ENCODE measurements at regions not wholly inside any gene's neighbourhood (a gene's known extent, or its start where the extent isn't known, plus 50 kb on each side); places are given as distances from the start of the nearest gene placed in this dataset.

GRCh38 chr10:29920408-29921070 lies 138.8 kb downstream of the JCAD start:
- DNase-seq (ENCODE audit: low spot score) (no peak), ATAC-seq (ENCODE audit: low FRiP score) (no peak)
- TF ChIP-seq CTCF (IDR thresholded peaks at IDR 0.05), result no peak

GRCh38 chr10:29918623-29919400 lies 140.6 kb downstream of the JCAD start:
- ATAC-seq (ENCODE audit: low FRiP score) (no peak), DNase-seq (ENCODE audit: low spot score) (no peak)
- no peak for TF ChIP-seq CTCF (IDR thresholded peaks at IDR 0.05)

- no peak for TF ChIP-seq CTCF (IDR thresholded peaks at IDR 0.05)
- ATAC-seq (ENCODE audit: low FRiP score) (no peak), DNase-seq (ENCODE audit: low spot score) (no peak)
These were observed 142.1 kb downstream of the JCAD start for GRCh38 chr10:29917311-29917710.

GRCh38 chr10:29916669-29917068 lies 142.7 kb downstream of the JCAD start:
- DNase-seq (ENCODE audit: low spot score) (no peak), ATAC-seq (ENCODE audit: low FRiP score) (no peak)
- no peak for TF ChIP-seq CTCF (IDR thresholded peaks at IDR 0.05)

GRCh38 chr10:29914986-29915785 lies 144.2 kb downstream of the JCAD start:
- ATAC-seq (ENCODE audit: low FRiP score) (no peak), DNase-seq (ENCODE audit: low spot score) (no peak)
- TF ChIP-seq CTCF (IDR thresholded peaks at IDR 0.05), result no peak

- ATAC-seq (ENCODE audit: low FRiP score) (no peak), DNase-seq (ENCODE audit: low spot score) (no peak)
- TF ChIP-seq CTCF (IDR thresholded peaks at IDR 0.05), result no peak
These were observed 150.4 kb downstream of the JCAD start for GRCh38 chr10:29908962-29909361.
